Spleen (tissue), 7 donors: ENCODE measurements at regions not wholly inside any gene's neighbourhood (a gene's known extent, or its start where the extent isn't known, plus 50 kb on each side); places are given as distances from the start of the nearest gene placed in this dataset.

ENCODE experiments used
- CTCF ChIP-seq, 11 experiments: fragments of 200-600 bp in 7 of 11; fragments of 450-650 bp in 4 of 11; sonication (generic) in 4 of 11; IDR thresholded peaks in 8 of 11; conservative IDR thresholded peaks in 3 of 11; 1 replicate in 7 of 11; 2 replicates in 4 of 11; pipeline versions ENCODE4 v1.4.0 to v1.8.0; 2016 to 2021; ENCODE audit warnings: antibody characterized with exemption in 11 of 11, inconsistent platforms in 4 of 11, mild to moderate bottlenecking in 1 of 11
- POLR2A ChIP-seq, 3 donors: fragments of 450-650 bp; IDR thresholded peaks; one replicate each; pipeline ENCODE4 v1.5.1; 2017; ENCODE audit warnings: antibody characterized with exemption in 3 of 3, mild to moderate bottlenecking in 1 of 3
- POLR2AphosphoS5 ChIP-seq, 3 donors: sonication (generic); formaldehyde crosslinking; IDR thresholded peaks; one replicate each; pipeline ENCODE4 v1.5.1; 2017; ENCODE audit warnings: antibody characterized with exemption in 3 of 3
- donor health status: DM: no; HTN: no; CAD: no; lungs with moderate emphysema.
- donor health status: DM: no; HTN: no; CAD: no.
- donor health status: DM: no; HTN: no; CAD: no.

GRCh38 chr16:85246473-85246872, 134.2 kb upstream of the CIBAR2 start:
- TF ChIP-seq CTCF (IDR thresholded peaks at IDR 0.05 in 8 of 11, conservative IDR thresholded peaks at IDR 0.05 in 3 of 11) (no peak), POLR2AphosphoS5 (IDR thresholded peaks at IDR 0.05) (no peak), POLR2A (IDR thresholded peaks at IDR 0.05) (no peak)
